ENCODE measurements at regions not wholly inside any gene's neighbourhood (a gene's known extent, or its start where the extent isn't known, plus 50 kb on each side); places are given as distances from the start of the nearest gene placed in this dataset.

GRCh38 chr9:135291165-135291564 is 188.4 kb upstream of the PPP1R26 start:
- Histone ChIP-seq H3K79me1 (ENCODE audit: low read depth in 1 of 2, low read length in 2 of 2) (no peaks in the 10 kb centered on the region), H2AK9ac (replicated peaks; ENCODE audit: low read depth, low read length, poor library complexity) (no peak overlapping the region), H2BK120ac (ENCODE audit: low read depth, low read length) (no peak overlapping the region), H3K4me1 (ENCODE audit: control insufficient read depth, insufficient read depth, low read length) (no peaks in the 10 kb centered on the region), H4K91ac (ENCODE audit: insufficient read depth, low read depth, low read length) (no peak overlapping the region), H3K27ac (ENCODE audit: insufficient read depth, low read length) (no peak overlapping the region), H3K9me1 (ENCODE audit: insufficient read depth, low read length) (no peaks in the 10 kb centered on the region), H3K23ac (ENCODE audit: low read depth, low read length) (no peak overlapping the region), H3K4me2 (ENCODE audit: low read depth, low read length) (no peak overlapping the region), H3K27me3 (ENCODE audit: control insufficient read depth, insufficient read depth, low read length) (no peaks in the 10 kb centered on the region), H2AFZ (replicated peaks; ENCODE audit: low read length, poor library complexity) (no peak overlapping the region), H3K18ac (ENCODE audit: low read depth, low read length) (no peak overlapping the region), H2BK5ac (ENCODE audit: low read depth, low read length, poor library complexity, severe bottlenecking) (no peak overlapping the region), H4K20me1 (ENCODE audit: insufficient read depth, low read length) (no peaks in the 10 kb centered on the region), H4K5ac (ENCODE audit: low read depth, low read length) (no peak overlapping the region), H3K9me3 (ENCODE audit: control insufficient read depth, insufficient read depth, low read length) (peaks cover 21% of the 10 kb centered on the region), H3K4ac (ENCODE audit: low read depth, low read length) (no peak overlapping the region), H4K8ac (ENCODE audit: low read depth in 2 of 2, low read length in 2 of 2) (no peak overlapping the region), H3K9ac (ENCODE audit: low read depth, low read length) (no peak overlapping the region), H3K56ac (ENCODE audit: extremely low read depth, insufficient read depth, low read length) (no peak overlapping the region), H2AK5ac (ENCODE audit: low read depth, low read length) (no peak overlapping the region), H3K14ac (replicated peaks; ENCODE audit: low read depth, low read length) (no peak overlapping the region), H3K36me3 (ENCODE audit: control insufficient read depth, insufficient read depth, low read length) (no peaks in the 10 kb centered on the region), H2BK20ac (ENCODE audit: low read depth, low read length) (no peak overlapping the region), H2BK15ac (ENCODE audit: low read depth, low read length) (no peak overlapping the region), H3K4me3 (ENCODE audit: insufficient read depth, low read depth, low read length) (no peak overlapping the region)
- no peak for ATAC-seq (ENCODE audit: low read depth)
- TF ChIP-seq CHD1 (IDR thresholded peaks at IDR 0.05; ENCODE audit: low read depth, low read length) (no peak), CEBPB (IDR thresholded peaks at IDR 0.05; ENCODE audit: low read depth, low read length) (no peak), MXI1 (IDR thresholded peaks at IDR 0.05; ENCODE audit: borderline replicate concordance, low read depth, low read length) (no peak), BHLHE40 (IDR thresholded peaks at IDR 0.05; ENCODE audit: low read depth, low read length) (no peak), RAD21 (IDR thresholded peaks at IDR 0.05; ENCODE audit: low read length) (no peak), USF2 (IDR thresholded peaks at IDR 0.05; ENCODE audit: low read depth, low read length) (no peak), MAZ (IDR thresholded peaks at IDR 0.05; ENCODE audit: borderline replicate concordance, low read depth, low read length) (no peak), SMC3 (IDR thresholded peaks at IDR 0.05; ENCODE audit: low read depth, low read length) (no peak), FOS (IDR thresholded peaks at IDR 0.05; ENCODE audit: low read depth, low read length) (no peak), NFE2L2 (IDR thresholded peaks at IDR 0.05; ENCODE audit: low read depth, low read length) (no peak)
- DNase-seq, result no peak
- WGBS, 2 experiments (ENCODE audit: extremely low coverage in 2 of 2, insufficient read length in 1 of 2), result 18 to 100% methylated on average over 1 to 12 of the region's 17 CpGs
- ChIA-PET CTCF (no interaction called here), POLR2A (ENCODE audit: unreplicated experiment) (no interaction called here)
- dilution Hi-C loops (cut with HindIII; ENCODE audit: low sequenced_read_pairs, unreplicated experiment), result no loop called here
- in situ Hi-C loops (cut with MboI; ENCODE audit: low sequenced_read_pairs), result no loop called here
- intact Hi-C loops (cut with micrococcal nuclease), result no loop called here
- no TSS peak for BruUV-seq (replicated peaks)

All from IMR-90 (cell line).